OCI-LY1 (cell line): ENCODE measurements at regions not wholly inside any gene's neighbourhood (a gene's known extent, or its start where the extent isn't known, plus 50 kb on each side); places are given as distances from the start of the nearest gene placed in this dataset.

Experiments used
- H2AFZ ChIP-seq: fragments of 200-600 bp; sonication (generic), shearing (Covaris generic); 2 replicates; pipeline ENCODE4 v1.6.0; 2014; ENCODE audit warnings: antibody characterized with exemption, mild to moderate bottlenecking, low read length
- H3F3A ChIP-seq: fragments of 200-600 bp; sonication (generic), shearing (Covaris generic); 2 replicates; pipeline ENCODE4 v1.6.0; 2014; ENCODE audit warnings: mild to moderate bottlenecking, antibody characterized with exemption, low read length, moderate library complexity; ENCODE audit not compliant: insufficient read depth
- H3K27ac ChIP-seq: fragments of 200-600 bp; sonication (generic); 2 replicates; pipeline ENCODE4 v1.5.1; 2014; ENCODE audit warnings: low read length, mixed run types, mild to moderate bottlenecking, low read depth; ENCODE audit not compliant: poor library complexity, severe bottlenecking
- H3K27me3 ChIP-seq: fragments of 200-600 bp; sonication (generic); 2 replicates; pipeline ENCODE4 v1.6.0; 2014; ENCODE audit warnings: antibody characterized with exemption, mild to moderate bottlenecking, low read length, moderate library complexity; ENCODE audit not compliant: insufficient read depth
- H3K36me3 ChIP-seq: fragments of 200-600 bp; sonication (generic); 2 replicates; pipeline ENCODE4 v1.6.1; 2014; ENCODE audit warnings: mild to moderate bottlenecking, antibody characterized with exemption, low read length, moderate library complexity, mixed read lengths; ENCODE audit not compliant: insufficient read depth
- H3K4me1 ChIP-seq: fragments of 200-600 bp; sonication (generic); 2 replicates; pipeline ENCODE4 v1.5.1; 2014; ENCODE audit warnings: mild to moderate bottlenecking, low read length, moderate library complexity; ENCODE audit not compliant: insufficient read depth, severe bottlenecking
- H3K4me2 ChIP-seq: fragments of 200-600 bp; sonication (generic), shearing (Covaris generic); 2 replicates; pipeline ENCODE4 v1.6.1; 2014; ENCODE audit warnings: low read length
- H3K4me3 ChIP-seq: fragments of 200-600 bp; sonication (generic); 2 replicates; pipeline ENCODE4 v1.5.1; 2014; ENCODE audit warnings: low read length, low read depth, mild to moderate bottlenecking, mixed read lengths; ENCODE audit not compliant: poor library complexity, severe bottlenecking
- H3K79me2 ChIP-seq: fragments of 200-600 bp; shearing (Covaris generic); 2 replicates; pipeline ENCODE4 v1.6.1; 2016; ENCODE audit warnings: mixed run types, low read length, mixed read lengths; ENCODE audit not compliant: insufficient read depth
- H3K9ac ChIP-seq: fragments of 200-600 bp; sonication (generic), shearing (Covaris generic); 2 replicates; pipeline ENCODE4 v1.6.1; 2014; ENCODE audit warnings: mild to moderate bottlenecking, low read length, mixed read lengths
- H3K9me2 ChIP-seq: fragments of 200-600 bp; sonication (generic), shearing (Covaris generic); 2 replicates; pipeline ENCODE4 v1.6.1; 2014; ENCODE audit warnings: low read depth, mild to moderate bottlenecking, low read length, mixed read lengths
- H3K9me3 ChIP-seq: fragments of 200-600 bp; shearing (Covaris generic); 2 replicates; pipeline ENCODE4 v1.6.1; 2014; ENCODE audit warnings: low read length, mixed read lengths
- H4K20me1 ChIP-seq: fragments of 200-600 bp; sonication (generic), shearing (Covaris generic); 2 replicates; pipeline ENCODE4 v1.6.0; 2016; ENCODE audit warnings: mild to moderate bottlenecking, low read length; ENCODE audit not compliant: insufficient read depth
- CTCF ChIP-seq: fragments of 200-600 bp; sonication (generic), shearing (Covaris generic); IDR thresholded peaks from 2 replicates; pipeline ENCODE4 v1.5.1; 2017; ENCODE audit warnings: mild to moderate bottlenecking, antibody characterized with exemption, low read length, moderate library complexity, mixed read lengths
- EZH2 ChIP-seq: fragments of 200-600 bp; sonication (generic), shearing (Covaris generic); IDR thresholded peaks from 2 replicates; pipeline ENCODE4 v1.8.0; 2017; ENCODE audit warnings: borderline replicate concordance, mixed run types, mild to moderate bottlenecking, antibody characterized with exemption, low read length, moderate library complexity, mixed read lengths

DNA sequence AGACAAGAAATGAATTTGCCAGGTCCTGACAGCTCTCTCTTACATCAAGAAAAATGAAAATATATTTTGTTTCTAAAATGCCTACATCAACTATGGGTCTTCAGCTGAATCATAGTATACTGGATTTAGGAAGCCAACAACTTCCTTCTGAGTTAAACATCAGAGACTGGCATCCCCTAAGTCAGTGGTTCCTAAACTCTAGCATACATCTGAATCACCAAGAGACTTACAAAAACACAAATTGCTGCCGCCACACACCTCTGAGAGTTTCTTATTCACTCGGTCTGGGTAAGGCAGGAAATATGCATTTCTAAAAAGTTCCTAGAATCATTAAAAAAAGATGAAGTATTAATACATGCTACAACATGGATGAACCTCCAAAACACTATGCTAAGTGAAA is 60.4 kb upstream of the TMEM252 start:
- H3K79me2 ChIP-seq, result no peaks in the 10 kb centered on the region
- no peak overlapping the region for H3K27ac ChIP-seq
- H3K4me3 ChIP-seq, result no peak overlapping the region

DNA sequence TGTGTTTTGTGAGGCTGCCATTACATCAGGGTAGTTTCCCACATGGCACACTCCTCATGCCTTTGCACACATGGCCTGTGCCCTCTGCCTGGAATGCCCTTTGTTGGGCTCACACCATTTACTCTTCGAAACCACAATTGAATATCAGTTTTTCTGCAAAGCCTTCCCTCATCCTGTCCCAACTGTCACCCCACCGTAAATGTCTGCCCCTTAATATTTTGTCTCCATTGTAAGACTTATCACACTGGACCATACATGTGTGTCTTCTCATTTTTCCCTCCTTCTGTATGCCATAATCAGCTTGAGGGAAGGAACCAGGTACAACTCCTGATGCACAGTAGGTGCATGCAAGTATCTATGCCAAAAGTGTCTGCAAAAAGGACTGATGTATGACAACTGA is 62.7 kb upstream of the TMEM252 start:
- Histone ChIP-seq H3K4me2 (no peak overlapping the region), H3K79me2 (no peaks in the 10 kb centered on the region), H3K9ac (no peak overlapping the region), H3K27ac (no peak overlapping the region), H3K9me3 (no peaks in the 10 kb centered on the region), H3K27me3 (no peaks in the 10 kb centered on the region), H4K20me1 (no peaks in the 10 kb centered on the region), H3K4me1 (no peaks in the 10 kb centered on the region), H3K4me3 (no peak overlapping the region), H3K36me3 (no peaks in the 10 kb centered on the region), H2AFZ (no peak overlapping the region), H3F3A (no peaks in the 10 kb centered on the region), H3K9me2 (no peaks in the 10 kb centered on the region)
- TF ChIP-seq CTCF (no peak), EZH2 (no peak)

More for the DNA sequence above, 60.4 kb upstream of the TMEM252 start:
- H3K36me3 ChIP-seq, result no peaks in the 10 kb centered on the region
- no peaks in the 10 kb centered on the region for H3K27me3 ChIP-seq
- peaks cover under 1% of the 10 kb centered on the region for H3K4me1 ChIP-seq
- H3K9me3 ChIP-seq, result no peaks in the 10 kb centered on the region
- H3F3A ChIP-seq, result no peaks in the 10 kb centered on the region
- no peak overlapping the region for H3K9ac ChIP-seq
- H3K4me2 ChIP-seq, result no peak overlapping the region
- H4K20me1 ChIP-seq, result no peaks in the 10 kb centered on the region
- no peaks in the 10 kb centered on the region for H3K9me2 ChIP-seq
- TF ChIP-seq EZH2 (no peak), CTCF (no peak)
- no peak overlapping the region for H2AFZ ChIP-seq

GRCh38 chr9:68608763-68609162 is 68.1 kb upstream of the TMEM252 start:
- TF ChIP-seq EZH2 (no peak), CTCF (no peak)
- Histone ChIP-seq H3K4me1 (no peaks in the 10 kb centered on the region), H3K9me3 (no peaks in the 10 kb centered on the region), H3K4me2 (no peak overlapping the region), H3K4me3 (no peak overlapping the region), H3K9ac (no peak overlapping the region), H3K27me3 (no peaks in the 10 kb centered on the region), H3K9me2 (no peaks in the 10 kb centered on the region), H3K36me3 (no peaks in the 10 kb centered on the region), H3K79me2 (no peaks in the 10 kb centered on the region), H4K20me1 (no peaks in the 10 kb centered on the region), H2AFZ (no peak overlapping the region), H3F3A (no peaks in the 10 kb centered on the region), H3K27ac (no peak overlapping the region)
